Activated CD4-positive, alpha-beta T cell treated with anti-CD3 and anti-CD28 coated beads for 36 hours (primary cell): ENCODE measurements at regions not wholly inside any gene's neighbourhood (a gene's known extent, or its start where the extent isn't known, plus 50 kb on each side); places are given as distances from the start of the nearest gene placed in this dataset.

Experiments used
- ATAC-seq: fragments of 200-7000 bp; cut with Tn5 transposase; one replicate; pipeline ENCODE4 v1.10.0; 2021; ENCODE audit warnings: mild to moderate bottlenecking, moderate library complexity
- CTCF ChIA-PET: fragments of 350-600 bp; sonication (Branson Sonifier 250); formaldehyde crosslinking; loops from one replicate; lab custom pipeline; 2021; ENCODE audit warnings: antibody characterized with exemption; lab: Charles Lee
- POLR2A ChIA-PET: fragments of 350-600 bp; sonication (Branson Sonifier 250); formaldehyde crosslinking; loops from one replicate; lab custom pipeline; 2021; ENCODE audit warnings: antibody characterized with exemption, inconsistent platforms; lab: Charles Lee
- DNase-seq: peaks from one replicate; pipeline ENCODE4 v3.0.0-alpha.2; 2020
- H3K27ac Mint-ChIP-seq: one replicate; pipeline ENCODE4 v1.8.0; 2021; ENCODE audit warnings: mixed read lengths
- H3K27me3 Mint-ChIP-seq: one replicate; pipeline ENCODE4 v1.8.0; 2021; ENCODE audit warnings: mixed read lengths
- H3K36me3 Mint-ChIP-seq: one replicate; pipeline ENCODE4 v1.8.0; 2021; ENCODE audit warnings: low read depth, mixed read lengths
- H3K4me1 Mint-ChIP-seq: one replicate; pipeline ENCODE4 v1.8.0; 2021; ENCODE audit warnings: mixed read lengths
- H3K4me3 Mint-ChIP-seq: one replicate; pipeline ENCODE4 v1.8.0; 2021; ENCODE audit warnings: mild to moderate bottlenecking, moderate library complexity, mixed read lengths
- H3K9me3 Mint-ChIP-seq: one replicate; pipeline ENCODE4 v1.8.0; 2021; ENCODE audit warnings: low read depth, mixed read lengths
- intact Hi-C, 2 experiments: fragments of 100-400 bp; cut with DNase I in 1 of 2; cut with micrococcal nuclease in 1 of 2; formaldehyde crosslinking; loops; one replicate each; pipeline versions ENCODE4 v1.14.2 to v1.15.1; 2022 to 2024; cut with DNase I, micrococcal nuclease

GRCh38 chr3:59542276-59542675, 492.5 kb upstream of the CFAP20DC start:
- no peaks in the 10 kb centered on the region for H3K36me3 Mint-ChIP-seq
- H3K27ac Mint-ChIP-seq = no peak overlapping the region
- intact Hi-C loops = no loop called here
- ChIA-PET CTCF (interaction anchor here (0.6 to 0.9 kb wide), 5 partner anchors 17 to 1713 kb away, joined by 3 read pairs; no protein-coding TSS in a partner anchor), POLR2A (no interaction called here)
- no peak overlapping the region for H3K4me3 Mint-ChIP-seq
- H3K9me3 Mint-ChIP-seq = no peaks in the 10 kb centered on the region
- DNase-seq (no peak), ATAC-seq (peak; percentile 28)
- H3K4me1 Mint-ChIP-seq = peaks cover 36% of the 10 kb centered on the region
- H3K27me3 Mint-ChIP-seq = no peaks in the 10 kb centered on the region

GRCh38 chr3:59540696-59541095, 490.9 kb upstream of the CFAP20DC start:
- Mint-ChIP-seq H3K9me3 (no peaks in the 10 kb centered on the region), H3K27me3 (no peaks in the 10 kb centered on the region), H3K4me3 (no peak overlapping the region), H3K27ac (no peak overlapping the region), H3K4me1 (peaks cover 36% of the 10 kb centered on the region), H3K36me3 (no peaks in the 10 kb centered on the region)
- ChIA-PET CTCF (interaction anchor here (0.7 kb wide), 1 partner anchor 123 kb away, joined by 3 read pairs; no protein-coding TSS in a partner anchor), POLR2A (no interaction called here)
- intact Hi-C loops = no loop called here
- peak; percentile 14 for DNase-seq
- peak; percentile 91 for ATAC-seq

DNA sequence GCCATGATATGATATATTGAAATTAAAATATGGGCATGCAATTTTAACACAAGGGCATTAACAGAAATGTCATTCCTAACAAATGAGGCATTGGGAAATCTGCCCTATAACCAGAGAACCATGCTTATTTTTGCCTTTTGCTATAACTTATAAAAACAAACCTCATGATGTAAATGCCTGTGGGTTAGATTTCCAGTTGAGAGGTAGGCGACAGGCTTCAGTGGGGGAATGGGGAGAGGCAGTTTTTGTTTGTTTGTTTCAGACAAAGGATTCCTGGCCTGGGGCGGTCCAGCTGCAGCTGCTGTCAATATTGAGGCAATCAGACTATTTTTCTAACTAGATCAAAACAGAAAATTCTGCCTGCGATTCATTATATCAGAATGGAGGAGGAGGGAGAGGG, 490.4 kb upstream of the CFAP20DC start:
- Mint-ChIP-seq H3K27me3 (no peaks in the 10 kb centered on the region), H3K4me1 (peaks cover 36% of the 10 kb centered on the region), H3K4me3 (no peak overlapping the region), H3K36me3 (no peaks in the 10 kb centered on the region), H3K9me3 (no peaks in the 10 kb centered on the region), H3K27ac (no peak overlapping the region)
- ChIA-PET CTCF (interaction anchor here (0.7 kb wide), 1 partner anchor 123 kb away, joined by 3 read pairs; no protein-coding TSS in a partner anchor), POLR2A (no interaction called here)
- DNase-seq = no peak
- ATAC-seq = no peak
- intact Hi-C loops = no loop called here

DNA sequence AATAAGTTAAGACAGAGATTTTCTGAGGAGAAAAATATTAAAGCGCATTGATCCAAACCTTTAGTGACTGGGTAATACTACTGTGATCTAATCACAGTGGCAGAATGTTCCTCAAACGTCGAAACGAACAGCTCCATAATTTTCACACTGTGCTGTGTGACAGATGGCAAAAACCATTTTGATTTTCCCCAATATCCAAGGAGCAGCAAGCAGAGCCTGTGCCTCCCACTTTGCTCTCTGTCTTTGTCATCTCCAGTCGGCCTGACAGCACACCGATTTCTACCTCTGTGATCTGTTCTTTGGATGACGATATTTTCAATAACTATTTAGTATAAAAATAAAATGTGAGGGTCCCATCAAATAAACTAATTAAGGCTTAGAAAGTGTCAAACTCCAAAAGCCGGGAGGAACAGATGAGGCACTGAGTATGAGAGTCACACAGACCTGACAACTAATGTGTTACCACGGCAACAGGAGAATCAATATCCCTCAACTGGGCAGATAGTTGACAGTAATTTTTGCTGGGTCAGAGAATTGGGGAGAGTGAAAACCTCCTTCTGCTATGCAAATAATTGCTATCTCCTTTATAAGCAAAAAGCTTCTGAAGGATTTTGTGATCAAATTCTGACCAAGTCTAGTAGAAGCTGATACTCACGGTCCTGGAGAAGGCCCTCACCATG, 489.1 kb upstream of the CFAP20DC start:
- ChIA-PET POLR2A (no interaction called here), CTCF (no interaction called here)
- no peak overlapping the region for H3K4me3 Mint-ChIP-seq
- no peaks in the 10 kb centered on the region for H3K27me3 Mint-ChIP-seq
- ATAC-seq = no peak
- intact Hi-C loops = no loop called here
- H3K36me3 Mint-ChIP-seq = no peaks in the 10 kb centered on the region
- H3K9me3 Mint-ChIP-seq = no peaks in the 10 kb centered on the region
- H3K4me1 Mint-ChIP-seq = peaks cover 35% of the 10 kb centered on the region
- no peak overlapping the region for H3K27ac Mint-ChIP-seq
- DNase-seq = no peak

DNA sequence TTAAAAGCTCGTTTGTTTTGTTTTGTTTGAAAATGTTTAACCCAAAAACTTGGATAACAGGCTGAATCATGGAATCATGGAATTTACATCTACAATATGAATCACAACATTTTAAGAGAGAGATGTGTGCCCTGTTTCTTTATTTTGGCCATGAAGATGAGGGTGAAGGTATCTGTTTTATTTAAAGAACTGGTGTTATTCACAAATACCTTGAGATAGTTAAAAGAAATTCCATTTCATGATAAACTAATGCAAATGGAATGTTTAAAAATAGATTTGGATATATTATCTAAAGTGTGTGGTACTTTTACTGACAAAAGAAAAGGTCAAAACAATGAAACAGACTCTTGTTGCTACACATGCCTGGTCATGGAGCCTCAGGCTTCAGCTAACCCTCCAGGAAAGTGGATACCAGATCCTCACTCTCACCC, 486.0 kb upstream of the CFAP20DC start:
- Mint-ChIP-seq H3K9me3 (no peaks in the 10 kb centered on the region), H3K27me3 (no peaks in the 10 kb centered on the region), H3K27ac (no peak overlapping the region), H3K4me1 (peaks cover 13% of the 10 kb centered on the region), H3K4me3 (no peak overlapping the region), H3K36me3 (no peaks in the 10 kb centered on the region)
- no peak for ATAC-seq
- POLR2A ChIA-PET = no interaction called here
- intact Hi-C loops = no loop called here
- CTCF ChIA-PET = interaction anchor here (1.2 to 1.3 kb wide), 2 partner anchors 8 to 1846 kb away, joined by 3 to 4 read pairs; no protein-coding TSS in a partner anchor
- no peak for DNase-seq

DNA sequence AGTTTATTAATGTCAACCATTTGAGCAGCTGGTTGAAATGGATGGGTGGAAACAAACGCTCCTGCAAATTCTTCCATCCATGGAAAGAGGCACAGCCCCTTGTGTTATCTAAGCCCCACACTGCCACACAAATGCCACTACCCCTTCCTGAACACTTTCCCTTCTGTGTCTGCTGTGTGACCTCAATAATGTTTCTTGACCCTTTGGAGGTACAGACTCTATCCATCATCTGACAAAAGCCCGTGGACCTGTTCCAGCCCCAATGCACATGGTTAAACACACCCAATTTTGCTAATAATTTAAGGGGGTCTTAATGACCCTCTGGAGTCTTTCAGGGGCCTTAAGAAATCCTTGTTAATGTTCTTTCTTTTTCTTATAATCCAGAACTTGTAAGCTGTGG, 482.2 kb upstream of the CFAP20DC start:
- no peak overlapping the region for H3K27ac Mint-ChIP-seq

DNA sequence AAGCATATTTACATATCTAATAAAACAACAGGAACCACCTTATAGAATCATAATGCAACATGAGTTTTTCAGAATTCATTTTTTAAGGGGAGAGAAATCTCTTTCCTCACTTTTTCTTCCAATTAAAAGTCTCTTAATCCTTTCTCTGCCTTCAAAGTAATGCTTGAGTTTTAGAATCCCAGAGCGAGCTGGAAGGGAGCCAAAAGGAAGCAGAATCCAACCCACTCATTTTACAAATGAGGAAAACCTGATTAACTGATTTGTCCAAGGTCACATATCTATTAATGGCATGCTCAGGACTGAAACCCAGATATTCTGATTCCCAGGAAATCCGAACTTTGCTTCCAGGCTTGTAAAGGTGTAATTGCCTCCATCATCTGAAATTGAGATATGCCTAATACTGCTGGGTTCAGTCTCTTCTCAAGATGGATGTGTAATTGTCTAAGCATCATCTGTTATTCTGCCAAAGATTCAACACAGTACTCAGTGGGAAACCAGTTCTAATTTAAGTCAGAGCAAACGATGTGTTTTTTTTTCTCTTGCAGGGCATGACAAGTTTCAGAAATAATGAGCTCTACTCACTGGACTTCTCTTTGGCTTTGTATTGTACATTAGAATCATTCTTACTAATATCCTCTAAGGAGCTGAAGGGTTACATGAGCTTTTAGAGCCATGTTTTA, 481.4 kb upstream of the CFAP20DC start:
- H3K27me3 Mint-ChIP-seq = no peaks in the 10 kb centered on the region
- ChIA-PET CTCF (interaction anchor here (0.6 to 1.4 kb wide), 3 partner anchors 50 to 445 kb away, joined by 3 to 4 read pairs (median 3); no protein-coding TSS in a partner anchor), POLR2A (no interaction called here)
- no peak for DNase-seq
- H3K4me1 Mint-ChIP-seq = peaks cover 18% of the 10 kb centered on the region
- no peak overlapping the region for H3K4me3 Mint-ChIP-seq
- H3K36me3 Mint-ChIP-seq = no peaks in the 10 kb centered on the region
- no peaks in the 10 kb centered on the region for H3K9me3 Mint-ChIP-seq
- intact Hi-C loops = no loop called here
- no peak overlapping the region for H3K27ac Mint-ChIP-seq
- ATAC-seq = no peak

More for the DNA sequence above, 482.2 kb upstream of the CFAP20DC start:
- no peak overlapping the region for H3K4me3 Mint-ChIP-seq
- POLR2A ChIA-PET = no interaction called here
- CTCF ChIA-PET = interaction anchor here (0.7 to 1.4 kb wide), 2 partner anchors 15 to 218 kb away, joined by 3 to 4 read pairs; no protein-coding TSS in a partner anchor
- intact Hi-C loops = no loop called here
- DNase-seq (no peak), ATAC-seq (no peak)
- no peaks in the 10 kb centered on the region for H3K9me3 Mint-ChIP-seq
- H3K27me3 Mint-ChIP-seq = no peaks in the 10 kb centered on the region
- H3K4me1 Mint-ChIP-seq = peaks cover 11% of the 10 kb centered on the region
- H3K36me3 Mint-ChIP-seq = no peaks in the 10 kb centered on the region

- no peak for DNase-seq
- no peak for ATAC-seq
- ChIA-PET POLR2A (interaction anchor here (1.2 kb wide), 1 partner anchor 31 kb away, joined by 3 read pairs; no protein-coding TSS in a partner anchor), CTCF (interaction anchor here (1.0 to 1.8 kb wide), 4 partner anchors 8 to 103 kb away, joined by 3 to 4 read pairs (median 3); no protein-coding TSS in a partner anchor)
- H3K4me3 Mint-ChIP-seq = no peak overlapping the region
- intact Hi-C loops = loop anchor here in 1 of 2 experiments (5.0 kb wide), 1 partner anchor 141 kb away; no protein-coding TSS in a partner anchor
- no peaks in the 10 kb centered on the region for H3K36me3 Mint-ChIP-seq
- H3K4me1 Mint-ChIP-seq = peaks cover 18% of the 10 kb centered on the region
- no peaks in the 10 kb centered on the region for H3K9me3 Mint-ChIP-seq
- H3K27ac Mint-ChIP-seq = no peak overlapping the region
- H3K27me3 Mint-ChIP-seq = peaks cover 3% of the 10 kb centered on the region
Observed at GRCh38 chr3:59528251-59528650, 478.4 kb upstream of the CFAP20DC start.

- Mint-ChIP-seq H3K4me3 (no peak overlapping the region), H3K36me3 (no peaks in the 10 kb centered on the region), H3K9me3 (no peaks in the 10 kb centered on the region), H3K27ac (peak overlapping the region; percentile 55), H3K27me3 (peaks cover 3% of the 10 kb centered on the region), H3K4me1 (peaks cover 18% of the 10 kb centered on the region)
- ChIA-PET CTCF (interaction anchor here (1.0 to 1.8 kb wide), 5 partner anchors 9 to 103 kb away, joined by 3 to 4 read pairs (median 3); no protein-coding TSS in a partner anchor), POLR2A (interaction anchor here (1.2 kb wide), 1 partner anchor 32 kb away, joined by 3 read pairs; no protein-coding TSS in a partner anchor)
- intact Hi-C loops = loop anchor here (1.0 to 5.0 kb wide), 6 partner anchors 32 to 141 kb away; no protein-coding TSS in a partner anchor
- ATAC-seq (peak; percentile 66), DNase-seq (no peak)
Observed at GRCh38 chr3:59527493-59527892, 477.7 kb upstream of the CFAP20DC start.

DNA sequence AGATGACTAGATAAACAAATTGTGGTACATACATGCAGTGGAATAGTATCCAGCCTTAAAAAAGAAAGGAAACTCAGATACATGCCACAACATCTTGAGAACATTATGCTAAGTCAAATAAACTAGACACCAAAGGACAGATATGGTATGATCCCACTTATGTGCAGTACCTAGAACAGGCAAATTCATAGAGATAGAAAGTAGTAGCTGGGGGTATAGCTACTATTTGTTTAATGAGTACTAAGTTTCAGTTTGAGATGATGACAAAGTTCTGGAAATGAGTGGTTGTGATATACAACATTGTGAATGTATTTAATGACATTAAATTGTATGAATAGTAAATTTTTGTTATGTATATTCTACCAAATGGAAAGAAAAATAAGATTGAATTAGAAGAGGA, 477.2 kb upstream of the CFAP20DC start:
- Mint-ChIP-seq H3K36me3 (no peaks in the 10 kb centered on the region), H3K27ac (peak overlapping the region; percentile 55), H3K27me3 (peaks cover 3% of the 10 kb centered on the region), H3K9me3 (no peaks in the 10 kb centered on the region), H3K4me3 (no peak overlapping the region), H3K4me1 (peaks cover 18% of the 10 kb centered on the region)
- peak; percentile 98 for ATAC-seq
- CTCF ChIA-PET = interaction anchor here (1.0 to 1.7 kb wide), 4 partner anchors 47 to 102 kb away, joined by 3 read pairs; no protein-coding TSS in a partner anchor
- intact Hi-C loops = loop anchor here (1.0 to 5.0 kb wide), 6 partner anchors 32 to 141 kb away; no protein-coding TSS in a partner anchor
- DNase-seq = no peak
- POLR2A ChIA-PET = interaction anchor here (1.2 kb wide), 1 partner anchor 32 kb away, joined by 3 read pairs; no protein-coding TSS in a partner anchor

- Mint-ChIP-seq H3K4me3 (no peak overlapping the region), H3K36me3 (no peaks in the 10 kb centered on the region), H3K4me1 (peaks cover 12% of the 10 kb centered on the region), H3K27me3 (peaks cover 3% of the 10 kb centered on the region), H3K27ac (no peak overlapping the region), H3K9me3 (no peaks in the 10 kb centered on the region)
- CTCF ChIA-PET = no interaction called here
- ATAC-seq (no peak), DNase-seq (no peak)
- POLR2A ChIA-PET = interaction anchor here (0.6 kb wide), 1 partner anchor 286 kb away, joined by 5 read pairs; no protein-coding TSS in a partner anchor
- intact Hi-C loops = no loop called here
Observed at GRCh38 chr3:59522550-59522949, 472.7 kb upstream of the CFAP20DC start.
